SK-N-SH treated with all-trans-retinoic acid at 6 μM for 48 hours (cell line): ENCODE measurements at regions not wholly inside any gene's neighbourhood (a gene's known extent, or its start where the extent isn't known, plus 50 kb on each side); places are given as distances from the start of the nearest gene placed in this dataset.

Experiments used
- ARNTL ChIP-seq: fragments of 450-650 bp; formaldehyde crosslinking; IDR thresholded peaks from 2 replicates; pipeline ENCODE4 v1.5.0; 2020; ENCODE audit warnings: low read depth, mild to moderate bottlenecking, moderate library complexity, borderline replicate concordance
- BACH2 ChIP-seq: fragments of 250-450 bp; sonication (Bioruptor Pico); IDR thresholded peaks from 2 replicates; pipeline ENCODE4 v1.9.0; 2021; ENCODE audit warnings: mild to moderate bottlenecking, borderline replicate concordance
- ISL1 ChIP-seq: fragments of 250-450 bp; sonication (Bioruptor Pico); IDR thresholded peaks from 2 replicates; pipeline ENCODE4 v2.1.2; 2022; ENCODE audit warnings: mild to moderate bottlenecking, moderate library complexity
- PATZ1 ChIP-seq: fragments of 250-450 bp; sonication (Bioruptor Pico); IDR thresholded peaks from 2 replicates; pipeline ENCODE4 v1.8.0; 2020; ENCODE audit warnings: mild to moderate bottlenecking, moderate library complexity, borderline replicate concordance
- SNAI2 ChIP-seq: fragments of 250-450 bp; sonication (Bioruptor Pico); IDR thresholded peaks from 2 replicates; pipeline ENCODE4 v1.5.0; 2020; ENCODE audit warnings: mild to moderate bottlenecking, moderate library complexity
- TCF4 ChIP-seq: fragments of 250-450 bp; sonication (Bioruptor Pico); IDR thresholded peaks from 2 replicates; pipeline ENCODE4 v1.8.0; 2021; ENCODE audit warnings: mild to moderate bottlenecking, moderate library complexity, borderline replicate concordance
- TOX ChIP-seq: fragments of 250-450 bp; sonication (Bioruptor Pico); IDR thresholded peaks from 2 replicates; pipeline ENCODE4 v1.8.0; 2021; ENCODE audit warnings: mild to moderate bottlenecking, moderate library complexity, borderline replicate concordance
- ZFP3 ChIP-seq: fragments of 250-450 bp; sonication (Bioruptor Pico); IDR thresholded peaks from 2 replicates; pipeline ENCODE4 v1.5.0; 2020; ENCODE audit warnings: mild to moderate bottlenecking, moderate library complexity
- ZFP30 ChIP-seq: fragments of 450-650 bp; formaldehyde crosslinking; IDR thresholded peaks from 2 replicates; pipeline ENCODE4 v1.5.0; 2022; ENCODE audit warnings: mild to moderate bottlenecking, moderate library complexity
- ZNF565 ChIP-seq: fragments of 450-650 bp; formaldehyde crosslinking; conservative IDR thresholded peaks from 2 replicates; pipeline ENCODE4 v1.5.0; 2020; ENCODE audit warnings: low read depth, mild to moderate bottlenecking, moderate library complexity
- ZNF70 ChIP-seq: fragments of 450-650 bp; formaldehyde crosslinking; IDR thresholded peaks from 2 replicates; pipeline ENCODE4 v1.5.0; 2020; ENCODE audit warnings: mild to moderate bottlenecking, moderate library complexity
- ZNF8 ChIP-seq: fragments of 450-650 bp; formaldehyde crosslinking; IDR thresholded peaks from 2 replicates; pipeline ENCODE4 v1.5.0; 2020; ENCODE audit warnings: mild to moderate bottlenecking, moderate library complexity
- TF ChIP-seq, protein P1 (sequence below): fragments of 250-450 bp; sonication (Bioruptor Pico); IDR thresholded peaks from 2 replicates; pipeline ENCODE4 v1.5.1; 2020; ENCODE audit warnings: low read depth, mild to moderate bottlenecking, moderate library complexity
- TF ChIP-seq, protein P2 (sequence below): fragments of 250-450 bp; sonication (Bioruptor Pico); IDR thresholded peaks from 2 replicates; pipeline ENCODE4 v1.5.1; 2021; ENCODE audit warnings: mild to moderate bottlenecking, moderate library complexity

DNA sequence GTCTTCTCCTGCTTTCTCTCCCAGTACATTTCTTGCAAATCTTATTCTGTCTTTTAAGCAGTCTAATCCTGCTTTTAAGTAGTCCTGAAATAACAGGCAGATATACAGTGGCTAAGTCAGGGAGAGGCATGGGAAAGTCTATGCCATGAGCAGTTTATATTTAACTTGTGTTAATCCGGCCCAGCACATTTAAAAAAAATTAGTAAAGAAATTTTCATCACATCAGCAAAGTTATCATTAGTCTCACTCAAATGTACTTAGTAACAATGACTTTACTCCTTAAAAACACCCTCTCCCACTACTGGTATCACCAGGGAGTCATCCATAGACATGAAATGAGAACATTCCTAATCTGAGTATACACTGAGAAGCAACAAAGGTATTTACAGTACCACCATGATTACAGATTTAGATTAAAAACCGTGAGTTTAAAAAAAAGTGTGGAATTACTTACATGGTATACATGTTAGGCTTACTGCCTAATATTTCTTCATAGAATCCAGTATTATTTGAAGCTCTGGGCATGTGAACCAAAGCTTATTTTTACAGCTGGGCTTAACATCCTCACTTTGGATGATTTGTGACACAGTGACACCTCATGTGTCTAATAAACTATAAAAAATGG, 75.9 kb upstream of the DAB2 start:
- no peak for TF ChIP-seq ARNTL (CRISPR knock-in tag)
- TF ChIP-seq, protein P1, sequence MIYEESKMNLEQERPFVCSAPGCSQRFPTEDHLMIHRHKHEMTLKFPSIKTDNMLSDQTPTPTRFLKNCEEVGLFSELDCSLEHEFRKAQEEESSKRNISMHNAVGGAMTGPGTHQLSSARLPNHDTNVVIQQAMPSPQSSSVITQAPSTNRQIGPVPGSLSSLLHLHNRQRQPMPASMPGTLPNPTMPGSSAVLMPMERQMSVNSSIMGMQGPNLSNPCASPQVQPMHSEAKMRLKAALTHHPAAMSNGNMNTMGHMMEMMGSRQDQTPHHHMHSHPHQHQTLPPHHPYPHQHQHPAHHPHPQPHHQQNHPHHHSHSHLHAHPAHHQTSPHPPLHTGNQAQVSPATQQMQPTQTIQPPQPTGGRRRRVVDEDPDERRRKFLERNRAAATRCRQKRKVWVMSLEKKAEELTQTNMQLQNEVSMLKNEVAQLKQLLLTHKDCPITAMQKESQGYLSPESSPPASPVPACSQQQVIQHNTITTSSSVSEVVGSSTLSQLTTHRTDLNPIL (CRISPR knock-in tag): no peak
- no peak for TF ChIP-seq ZFP3 (CRISPR knock-in tag)
- no peak for TF ChIP-seq ZNF565 (CRISPR knock-in tag)
- TF ChIP-seq, protein P2, sequence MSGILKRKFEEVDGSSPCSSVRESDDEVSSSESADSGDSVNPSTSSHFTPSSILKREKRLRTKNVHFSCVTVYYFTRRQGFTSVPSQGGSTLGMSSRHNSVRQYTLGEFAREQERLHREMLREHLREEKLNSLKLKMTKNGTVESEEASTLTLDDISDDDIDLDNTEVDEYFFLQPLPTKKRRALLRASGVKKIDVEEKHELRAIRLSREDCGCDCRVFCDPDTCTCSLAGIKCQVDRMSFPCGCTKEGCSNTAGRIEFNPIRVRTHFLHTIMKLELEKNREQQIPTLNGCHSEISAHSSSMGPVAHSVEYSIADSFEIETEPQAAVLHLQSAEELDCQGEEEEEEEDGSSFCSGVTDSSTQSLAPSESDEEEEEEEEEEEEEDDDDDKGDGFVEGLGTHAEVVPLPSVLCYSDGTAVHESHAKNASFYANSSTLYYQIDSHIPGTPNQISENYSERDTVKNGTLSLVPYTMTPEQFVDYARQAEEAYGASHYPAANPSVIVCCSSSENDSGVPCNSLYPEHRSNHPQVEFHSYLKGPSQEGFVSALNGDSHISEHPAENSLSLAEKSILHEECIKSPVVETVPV: no peak
- no peak for TF ChIP-seq ZNF8
- no peak for TF ChIP-seq PATZ1 (CRISPR knock-in tag)
- no peak for TF ChIP-seq TOX (CRISPR knock-in tag)
- no peak for TF ChIP-seq TCF4
- no peak for TF ChIP-seq ZFP30 (CRISPR knock-in tag)
- no peak for TF ChIP-seq ISL1
- TF ChIP-seq SNAI2: no peak
- no peak for TF ChIP-seq BACH2
- no peak for TF ChIP-seq ZNF70 (CRISPR knock-in tag)
